ENCODE measurements at regions not wholly inside any gene's neighbourhood (a gene's known extent, or its start where the extent isn't known, plus 50 kb on each side); places are given as distances from the start of the nearest gene placed in this dataset.

GRCh38 chr14:35988550-35988949 lies 162.4 kb downstream of the BRMS1L start:
- Histone ChIP-seq H3K4me2 (ENCODE audit: low read length) (no peak overlapping the region), H3K27ac (ENCODE audit: low read depth, low read length) (no peak overlapping the region), H4K20me1 (ENCODE audit: insufficient read depth, low read length) (no peaks in the 10 kb centered on the region), H3K4me1 (ENCODE audit: insufficient read depth, low read length) (no peaks in the 10 kb centered on the region), H3K4me3 (ENCODE audit: insufficient read depth, low read depth, low read length) (no peak overlapping the region), H2AFZ (ENCODE audit: low read depth, low read length) (no peak overlapping the region), H3K36me3 (ENCODE audit: insufficient read depth, low read length) (no peaks in the 10 kb centered on the region), H3K9me3 (ENCODE audit: insufficient read depth, low read depth, low read length) (no peaks in the 10 kb centered on the region), H3K27me3 (ENCODE audit: insufficient read depth, low read length) (no peaks in the 10 kb centered on the region), H3K9ac (ENCODE audit: low read length) (no peak overlapping the region), H3K79me2 (ENCODE audit: insufficient read depth, low read length) (no peaks in the 10 kb centered on the region)
- H3K27me3 Mint-ChIP-seq (ENCODE audit: low read depth, unreplicated experiment): no peaks in the 10 kb centered on the region
- FAIRE-seq (no peak), DNase-seq (ENCODE audit: low read depth) (no peak)
- TF ChIP-seq, protein P1, sequence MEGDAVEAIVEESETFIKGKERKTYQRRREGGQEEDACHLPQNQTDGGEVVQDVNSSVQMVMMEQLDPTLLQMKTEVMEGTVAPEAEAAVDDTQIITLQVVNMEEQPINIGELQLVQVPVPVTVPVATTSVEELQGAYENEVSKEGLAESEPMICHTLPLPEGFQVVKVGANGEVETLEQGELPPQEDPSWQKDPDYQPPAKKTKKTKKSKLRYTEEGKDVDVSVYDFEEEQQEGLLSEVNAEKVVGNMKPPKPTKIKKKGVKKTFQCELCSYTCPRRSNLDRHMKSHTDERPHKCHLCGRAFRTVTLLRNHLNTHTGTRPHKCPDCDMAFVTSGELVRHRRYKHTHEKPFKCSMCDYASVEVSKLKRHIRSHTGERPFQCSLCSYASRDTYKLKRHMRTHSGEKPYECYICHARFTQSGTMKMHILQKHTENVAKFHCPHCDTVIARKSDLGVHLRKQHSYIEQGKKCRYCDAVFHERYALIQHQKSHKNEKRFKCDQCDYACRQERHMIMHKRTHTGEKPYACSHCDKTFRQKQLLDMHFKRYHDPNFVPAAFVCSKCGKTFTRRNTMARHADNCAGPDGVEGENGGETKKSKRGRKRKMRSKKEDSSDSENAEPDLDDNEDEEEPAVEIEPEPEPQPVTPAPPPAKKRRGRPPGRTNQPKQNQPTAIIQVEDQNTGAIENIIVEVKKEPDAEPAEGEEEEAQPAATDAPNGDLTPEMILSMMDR (IDR thresholded peaks at IDR 0.05; ENCODE audit: insufficient read depth, low read depth, low read length): no peak
- TF ChIP-seq EZH2 (IDR thresholded peaks at IDR 0.05; ENCODE audit: insufficient read depth, low read length): no peak
- H3K4me3 Mint-ChIP-seq (ENCODE audit: unreplicated experiment): no peak overlapping the region
- H3K9me3 Mint-ChIP-seq (ENCODE audit: unreplicated experiment): peaks cover 1% of the 10 kb centered on the region
- H3K4me1 Mint-ChIP-seq (ENCODE audit: low read depth, unreplicated experiment): peaks cover 12% of the 10 kb centered on the region
- no peak overlapping the region for H3K27ac Mint-ChIP-seq (ENCODE audit: unreplicated experiment)
- H3K36me3 Mint-ChIP-seq (ENCODE audit: low read depth, unreplicated experiment): no peaks in the 10 kb centered on the region

- Mint-ChIP-seq H3K27ac (ENCODE audit: unreplicated experiment) (no peak overlapping the region), H3K9me3 (ENCODE audit: unreplicated experiment) (peaks cover 1% of the 10 kb centered on the region), H3K27me3 (ENCODE audit: low read depth, unreplicated experiment) (no peaks in the 10 kb centered on the region), H3K36me3 (ENCODE audit: low read depth, unreplicated experiment) (no peaks in the 10 kb centered on the region), H3K4me1 (ENCODE audit: low read depth, unreplicated experiment) (peaks cover 12% of the 10 kb centered on the region), H3K4me3 (ENCODE audit: unreplicated experiment) (no peak overlapping the region)
- Histone ChIP-seq H2AFZ (ENCODE audit: low read depth, low read length) (no peak overlapping the region), H3K79me2 (ENCODE audit: insufficient read depth, low read length) (no peaks in the 10 kb centered on the region), H3K4me3 (ENCODE audit: insufficient read depth, low read depth, low read length) (no peak overlapping the region), H3K36me3 (ENCODE audit: insufficient read depth, low read length) (no peaks in the 10 kb centered on the region), H3K9me3 (ENCODE audit: insufficient read depth, low read depth, low read length) (no peaks in the 10 kb centered on the region), H3K27me3 (ENCODE audit: insufficient read depth, low read length) (no peaks in the 10 kb centered on the region), H3K9ac (ENCODE audit: low read length) (no peak overlapping the region), H3K27ac (ENCODE audit: low read depth, low read length) (no peak overlapping the region), H3K4me2 (ENCODE audit: low read length) (no peak overlapping the region), H3K4me1 (ENCODE audit: insufficient read depth, low read length) (no peaks in the 10 kb centered on the region), H4K20me1 (ENCODE audit: insufficient read depth, low read length) (no peaks in the 10 kb centered on the region)
- no peak for FAIRE-seq
- no peak for DNase-seq (ENCODE audit: low read depth)
- no peak for TF ChIP-seq EZH2 (IDR thresholded peaks at IDR 0.05; ENCODE audit: insufficient read depth, low read length)
- TF ChIP-seq, protein P1 (IDR thresholded peaks at IDR 0.05; ENCODE audit: insufficient read depth, low read depth, low read length): no peak
These were observed 161.6 kb downstream of the BRMS1L start for GRCh38 chr14:35987731-35988130.

DNA sequence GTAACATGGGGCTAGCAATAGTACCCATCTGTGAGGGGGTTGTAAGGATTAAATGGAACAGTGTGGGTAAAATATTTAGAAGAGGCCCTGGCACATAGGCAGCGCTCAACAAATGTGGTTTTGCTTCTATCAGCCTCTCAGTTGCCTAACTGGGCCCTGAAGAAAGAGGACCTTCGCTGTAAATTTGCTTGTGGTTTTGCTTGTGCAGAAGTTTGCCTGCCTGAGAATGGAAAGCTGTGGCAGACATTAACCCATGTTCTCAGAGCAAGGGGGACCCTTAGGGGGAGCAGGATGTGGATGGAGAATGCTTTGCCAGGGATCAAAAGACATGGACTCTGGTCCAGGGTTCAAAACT lies 160.1 kb downstream of the BRMS1L start:
- Histone ChIP-seq H3K36me3 (ENCODE audit: insufficient read depth, low read length) (no peaks in the 10 kb centered on the region), H3K4me3 (ENCODE audit: insufficient read depth, low read depth, low read length) (no peak overlapping the region), H3K9me3 (ENCODE audit: insufficient read depth, low read depth, low read length) (no peaks in the 10 kb centered on the region), H3K79me2 (ENCODE audit: insufficient read depth, low read length) (no peaks in the 10 kb centered on the region), H3K27me3 (ENCODE audit: insufficient read depth, low read length) (no peaks in the 10 kb centered on the region), H2AFZ (ENCODE audit: low read depth, low read length) (no peak overlapping the region), H3K27ac (ENCODE audit: low read depth, low read length) (no peak overlapping the region), H3K4me1 (ENCODE audit: insufficient read depth, low read length) (no peaks in the 10 kb centered on the region), H4K20me1 (ENCODE audit: insufficient read depth, low read length) (no peaks in the 10 kb centered on the region), H3K9ac (ENCODE audit: low read length) (no peak overlapping the region), H3K4me2 (ENCODE audit: low read length) (no peak overlapping the region)
- no peak overlapping the region for H3K27ac Mint-ChIP-seq (ENCODE audit: unreplicated experiment)
- H3K4me3 Mint-ChIP-seq (ENCODE audit: unreplicated experiment): no peak overlapping the region
- H3K36me3 Mint-ChIP-seq (ENCODE audit: low read depth, unreplicated experiment): no peaks in the 10 kb centered on the region
- peaks cover 1% of the 10 kb centered on the region for H3K9me3 Mint-ChIP-seq (ENCODE audit: unreplicated experiment)
- no peaks in the 10 kb centered on the region for H3K27me3 Mint-ChIP-seq (ENCODE audit: low read depth, unreplicated experiment)
- DNase-seq (ENCODE audit: low read depth) (no peak), FAIRE-seq (no peak)
- H3K4me1 Mint-ChIP-seq (ENCODE audit: low read depth, unreplicated experiment): peaks cover 12% of the 10 kb centered on the region
- TF ChIP-seq EZH2 (IDR thresholded peaks at IDR 0.05; ENCODE audit: insufficient read depth, low read length): no peak
- TF ChIP-seq, protein P1 (IDR thresholded peaks at IDR 0.05; ENCODE audit: insufficient read depth, low read depth, low read length): no peak

Measured in astrocyte (in vitro differentiated cells and primary cell).